Adrenal gland (tissue), 9 donors: ENCODE measurements at regions not wholly inside any gene's neighbourhood (a gene's known extent, or its start where the extent isn't known, plus 50 kb on each side); places are given as distances from the start of the nearest gene placed in this dataset.

Source experiments
- DNase-seq, 7 donors: peaks; one replicate each; pipeline ENCODE4 v3.0.0-alpha.2; 2019 to 2020
- H3K27ac ChIP-seq, 5 donors: fragments of 200-600 bp; sonication (generic) in 4 of 5; 1 replicate in 3 of 5; 2 replicates in 2 of 5; pipeline versions ENCODE4 v1.5.1 to v1.8.0; 2016 to 2020; ENCODE audit warnings: mild to moderate bottlenecking in 1 of 5
- H3K27me3 ChIP-seq: fragments of 200-600 bp; 2 replicates; pipeline ENCODE4 v1.8.0; 2021
- H3K36me3 ChIP-seq, 2 donors: fragments of 200-600 bp; replicated peaks in 1 of 2; 1 replicate in 1 of 2; 2 replicates in 1 of 2; pipeline versions ENCODE4 v1.5.1 to v1.8.0; 2018 to 2022
- H3K4me1 ChIP-seq, 2 donors: fragments of 200-600 bp; replicated peaks in 1 of 2; 1 replicate in 1 of 2; 2 replicates in 1 of 2; pipeline versions ENCODE4 v1.5.1 to v1.8.0; 2018 to 2021
- H3K4me3 ChIP-seq, 4 donors: fragments of 200-600 bp; sonication (generic) in 3 of 4; one replicate each; pipeline ENCODE4 v1.5.1; 2016 to 2018
- H3K9me3 ChIP-seq, 3 donors: fragments of 200-600 bp; sonication (generic) in 1 of 3; replicated peaks in 1 of 3; 1 replicate in 2 of 3; 2 replicates in 1 of 3; pipeline versions ENCODE4 v1.5.1 to v1.8.0; 2016 to 2021
- CTCF ChIP-seq, 6 experiments: fragments of 450-650 bp in 4 of 6; fragments of 200-600 bp in 2 of 6; sonication (generic) in 1 of 6; IDR thresholded peaks; 1 replicate in 5 of 6; 2 replicates in 1 of 6; pipeline versions ENCODE4 v1.5.1 to v1.8.0; 2016 to 2021; ENCODE audit warnings: antibody characterized with exemption in 6 of 6, mild to moderate bottlenecking in 2 of 6, moderate library complexity in 1 of 6
- POLR2A ChIP-seq, 2 donors: fragments of 450-650 bp; IDR thresholded peaks; one replicate each; pipeline ENCODE4 v1.6.1; 2017; ENCODE audit warnings: antibody characterized with exemption in 2 of 2, mild to moderate bottlenecking in 2 of 2, moderate library complexity in 1 of 2
- WGBS, 4 donors: extraction: QIAGEN DNeasy Blood & Tissue Kit in 2 of 4; methylation state at CpG; one replicate each; pipeline versions ENCODE4 v1.1.5 to v1.1.7; 2013 to 2017; 5-methylcytosine and 5-hydroxymethylcytosine counted together
- intact Hi-C, 2 donors: fragments of 100-400 bp; cut with DNase I; formaldehyde crosslinking; loops; one replicate each; pipeline versions ENCODE4 v1.14.1 to v1.15.0; 2022 to 2023
- donor health status: healthy with polysubstance abuse.
- donor health status: Bipolar disorder and iron deficiency.
- donor health status: DM: yes; HTN: yes; CAD: no.
- donor health status: DM: no; HTN: no; CAD: no.
- donor health status: DM: no; HTN: no; CAD: no.

- WGBS, 4 donors = 58 to 65% (median 64%) methylated on average over 5 of the region's 5 CpGs
- TF ChIP-seq CTCF (IDR thresholded peaks at IDR 0.05) = no peak
- TF ChIP-seq POLR2A (IDR thresholded peaks at IDR 0.05) = no peak
- H3K27me3 ChIP-seq = peaks cover 4% of the 10 kb centered on the region
- H3K4me3 ChIP-seq = no peak overlapping the region
- no peaks in the 10 kb centered on the region for H3K9me3 ChIP-seq
- intact Hi-C loops = no loop called here
- DNase-seq = no peak
- H3K36me3 ChIP-seq = no peaks in the 10 kb centered on the region
- H3K4me1 ChIP-seq = no peaks in the 10 kb centered on the region
- no peak overlapping the region for H3K27ac ChIP-seq
Observed at GRCh38 chr2:129763966-129764365, 215.5 kb upstream of the RAB6C start.

- Histone ChIP-seq H3K27ac (no peak overlapping the region), H3K36me3 (no peaks in the 10 kb centered on the region), H3K27me3 (peaks cover 4% of the 10 kb centered on the region), H3K9me3 (no peaks in the 10 kb centered on the region), H3K4me3 (no peak overlapping the region), H3K4me1 (no peaks in the 10 kb centered on the region)
- DNase-seq = no peak
- no peak for TF ChIP-seq CTCF (IDR thresholded peaks at IDR 0.05)
- no peak for TF ChIP-seq POLR2A (IDR thresholded peaks at IDR 0.05)
- WGBS, 4 donors = 69 to 91% (median 84%) methylated on average over 9 to 16 of the region's 16 CpGs
- intact Hi-C loops = no loop called here
Observed at GRCh38 chr2:129764376-129765325, 214.8 kb upstream of the RAB6C start.

GRCh38 chr2:129765326-129765677 lies 214.2 kb upstream of the RAB6C start:
- H3K27me3 ChIP-seq = peaks cover 4% of the 10 kb centered on the region
- no peaks in the 10 kb centered on the region for H3K4me1 ChIP-seq
- no peak for TF ChIP-seq POLR2A (IDR thresholded peaks at IDR 0.05)
- no peak for TF ChIP-seq CTCF (IDR thresholded peaks at IDR 0.05)
- no peak overlapping the region for H3K4me3 ChIP-seq
- DNase-seq = no peak
- intact Hi-C loops = no loop called here
- H3K36me3 ChIP-seq = no peaks in the 10 kb centered on the region
- WGBS, 4 donors = 66 to 76% (median 74%) methylated on average over 3 to 4 of the region's 4 CpGs
- no peak overlapping the region for H3K27ac ChIP-seq
- no peaks in the 10 kb centered on the region for H3K9me3 ChIP-seq

- Histone ChIP-seq H3K9me3 (no peaks in the 10 kb centered on the region), H3K27ac (no peak overlapping the region), H3K4me1 (no peaks in the 10 kb centered on the region), H3K27me3 (peaks cover 4% of the 10 kb centered on the region), H3K36me3 (no peaks in the 10 kb centered on the region), H3K4me3 (no peak overlapping the region)
- 31 to 60% (median 47%) methylated on average over 11 to 16 of the region's 16 CpGs for WGBS, 4 donors
- no peak for TF ChIP-seq POLR2A (IDR thresholded peaks at IDR 0.05)
- no peak for TF ChIP-seq CTCF (IDR thresholded peaks at IDR 0.05)
- no peak for DNase-seq
- intact Hi-C loops = no loop called here
Observed at GRCh38 chr2:129765678-129766351, 213.7 kb upstream of the RAB6C start.
